Stomach (tissue), 4 donors: ENCODE measurements at regions not wholly inside any gene's neighbourhood (a gene's known extent, or its start where the extent isn't known, plus 50 kb on each side); places are given as distances from the start of the nearest gene placed in this dataset.

ENCODE experiments used
- CTCF ChIP-seq, 7 experiments: fragments of 450-650 bp in 4 of 7; fragments of 200-600 bp in 3 of 7; sonication (generic) in 3 of 7; IDR thresholded peaks; one replicate each; pipeline ENCODE4 v1.5.1; 2016 to 2019; ENCODE audit warnings: antibody characterized with exemption in 7 of 7, control low read depth in 2 of 7, mild to moderate bottlenecking in 1 of 7
- EP300 ChIP-seq: sonication (generic); formaldehyde crosslinking; IDR thresholded peaks from one replicate; pipeline ENCODE4 v1.6.1; 2017; ENCODE audit warnings: antibody characterized with exemption
- POLR2A ChIP-seq, 4 donors: fragments of 450-650 bp; IDR thresholded peaks; one replicate each; pipeline ENCODE4 v1.6.1; 2016; ENCODE audit warnings: antibody characterized with exemption in 4 of 4, control low read depth in 2 of 4, mild to moderate bottlenecking in 1 of 4, moderate library complexity in 1 of 4
- POLR2AphosphoS5 ChIP-seq, 3 donors: sonication (generic); formaldehyde crosslinking; IDR thresholded peaks; one replicate each; pipeline ENCODE4 v1.6.1; 2016; ENCODE audit warnings: antibody characterized with exemption in 3 of 3

GRCh38 chr1:209223791-209224190 lies 359.7 kb upstream of the CAMK1G start:
- TF ChIP-seq CTCF (IDR thresholded peaks at IDR 0.05) (no peak), POLR2AphosphoS5 (IDR thresholded peaks at IDR 0.05) (no peak), POLR2A (IDR thresholded peaks at IDR 0.05) (no peak), EP300 (no peak)
